ENCODE measurements at regions not wholly inside any gene's neighbourhood (a gene's known extent, or its start where the extent isn't known, plus 50 kb on each side); places are given as distances from the start of the nearest gene placed in this dataset.

- no peak for DNase-seq
Measured at GRCh38 chr15:38864122-38864521, 299.5 kb upstream of the RASGRP1 start.

GRCh38 chr15:38864827-38865581 is 300.4 kb upstream of the RASGRP1 start:
- DNase-seq = no peak

- DNase-seq = no peak
Measured at GRCh38 chr15:38867556-38867955, 302.9 kb upstream of the RASGRP1 start.

- no peak for DNase-seq
Measured at GRCh38 chr15:38868326-38869114, 303.9 kb upstream of the RASGRP1 start.

- no peak for DNase-seq
Measured at GRCh38 chr15:38871638-38872037, 307.0 kb upstream of the RASGRP1 start.

- DNase-seq = no peak
Measured at GRCh38 chr15:38872732-38873131, 308.1 kb upstream of the RASGRP1 start.

- DNase-seq = no peak
Measured at GRCh38 chr15:38873158-38873557, 308.5 kb upstream of the RASGRP1 start.

GRCh38 chr15:38874464-38874863 is 309.9 kb upstream of the RASGRP1 start:
- DNase-seq = no peak

- DNase-seq = no peak
Measured at GRCh38 chr15:38876211-38876610, 311.6 kb upstream of the RASGRP1 start.

GRCh38 chr15:38876621-38877020 is 312.0 kb upstream of the RASGRP1 start:
- no peak for DNase-seq

GRCh38 chr15:38877471-38877870 is 312.9 kb upstream of the RASGRP1 start:
- DNase-seq = no peak

GRCh38 chr15:38878026-38878425 is 313.4 kb upstream of the RASGRP1 start:
- no peak for DNase-seq

GRCh38 chr15:38878926-38879325 is 314.3 kb upstream of the RASGRP1 start:
- no peak for DNase-seq

GRCh38 chr15:38879909-38880471 is 315.4 kb upstream of the RASGRP1 start:
- DNase-seq = no peak

GRCh38 chr15:38882221-38882620 is 317.6 kb upstream of the RASGRP1 start:
- DNase-seq = no peak

GRCh38 chr15:38883987-38884386 is 319.4 kb upstream of the RASGRP1 start:
- DNase-seq = no peak

- DNase-seq = no peak
Measured at GRCh38 chr15:38885001-38885400, 320.4 kb upstream of the RASGRP1 start.

GRCh38 chr15:38885471-38885952 is 320.9 kb upstream of the RASGRP1 start:
- no peak for DNase-seq

GRCh38 chr15:38886315-38887163 is 321.9 kb upstream of the RASGRP1 start:
- no peak for DNase-seq

GRCh38 chr15:38888701-38889221 is 324.1 kb upstream of the RASGRP1 start:
- DNase-seq = no peak

GRCh38 chr15:38890194-38890593 is 325.6 kb upstream of the RASGRP1 start:
- DNase-seq = no peak

GRCh38 chr15:38893925-38894242 is 329.3 kb upstream of the RASGRP1 start:
- DNase-seq = no peak
